GM18870 (cell line): ENCODE measurements at regions not wholly inside any gene's neighbourhood (a gene's known extent, or its start where the extent isn't known, plus 50 kb on each side); places are given as distances from the start of the nearest gene placed in this dataset.

Experiments
- ATAC-seq: cut with Tn5 transposase; IDR thresholded peaks from one replicate; pipeline ENCODE4 v1.9.1; 2021; ENCODE audit warnings: moderate library complexity; ENCODE audit not compliant: unreplicated experiment

DNA sequence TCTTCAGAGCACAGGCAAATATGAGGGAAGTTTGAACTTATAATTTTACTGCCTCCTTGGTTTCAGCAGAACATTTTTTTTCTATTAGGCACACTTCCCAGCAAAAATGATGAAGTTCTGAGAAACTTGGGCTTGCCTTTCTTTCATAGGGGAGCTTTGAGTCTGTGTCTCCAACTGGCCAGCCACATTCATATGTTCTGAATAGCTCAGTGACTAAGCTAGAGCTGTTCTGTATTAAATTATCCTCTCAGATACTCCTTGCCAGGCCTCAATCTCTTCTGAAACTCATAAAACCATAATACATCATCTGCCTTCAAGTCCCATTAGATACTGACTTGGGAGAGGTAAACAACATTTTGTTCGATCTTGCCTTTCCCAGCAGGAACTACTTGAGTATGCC lies 476.5 kb downstream of the GPAM start:
- ATAC-seq = no peak

DNA sequence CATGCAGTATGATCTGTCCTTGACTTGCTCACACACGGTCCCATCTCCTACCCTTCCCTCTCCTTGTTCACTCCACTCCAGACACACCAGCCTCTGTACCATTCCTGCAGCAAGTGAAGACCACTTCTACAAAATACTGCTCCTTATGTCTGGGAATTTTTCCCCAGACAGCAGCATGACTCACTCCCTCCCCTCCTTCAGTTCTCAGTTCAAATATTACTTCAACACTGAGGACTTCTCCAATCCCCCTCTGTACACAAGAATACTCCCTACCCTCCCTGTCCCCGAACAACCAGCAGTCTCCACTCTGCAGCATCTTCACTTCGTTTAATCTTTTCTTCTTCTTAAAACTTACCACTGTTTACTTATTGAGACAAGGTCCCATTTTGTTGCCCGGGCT lies 474.0 kb downstream of the GPAM start:
- ATAC-seq = no peak

DNA sequence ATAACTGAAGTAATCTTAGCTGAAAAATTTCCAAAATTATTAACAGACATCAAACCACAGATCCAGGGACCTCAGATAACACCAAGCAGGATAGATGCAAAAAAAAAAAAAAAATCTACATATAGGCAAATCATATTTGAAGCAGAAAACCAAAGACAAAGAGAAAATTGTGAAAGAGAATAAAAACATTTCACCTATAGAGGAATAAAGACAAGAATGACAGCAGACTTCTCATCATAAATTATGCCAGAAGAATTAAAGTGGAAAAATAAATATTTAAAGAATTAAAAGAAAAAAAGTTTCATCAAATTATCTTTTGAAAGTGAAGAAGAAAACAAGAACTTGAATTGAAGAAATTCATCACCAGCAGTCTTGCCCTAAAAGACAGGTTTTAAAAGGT lies 467.5 kb downstream of the GPAM start:
- no peak for ATAC-seq

DNA sequence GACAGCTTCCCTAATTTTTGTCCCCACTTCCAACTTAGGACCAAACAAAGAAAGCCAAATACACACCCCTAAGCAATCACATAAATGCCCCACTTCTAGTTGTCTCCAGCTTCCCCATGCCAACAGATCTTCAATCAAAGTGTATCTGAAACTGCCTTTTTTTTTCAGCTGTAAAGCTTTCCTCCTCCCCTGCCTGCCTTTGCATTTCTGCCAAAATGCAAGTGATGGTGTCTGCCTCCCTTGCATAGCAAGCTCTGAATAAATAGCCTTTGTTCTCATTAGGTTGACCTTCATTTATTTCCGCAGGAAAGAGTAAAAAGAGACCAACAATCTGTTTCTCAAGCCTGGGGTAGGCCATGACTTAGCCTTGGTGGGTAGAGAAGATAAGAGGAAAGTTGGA lies 459.4 kb downstream of the GPAM start:
- ATAC-seq = no peak

DNA sequence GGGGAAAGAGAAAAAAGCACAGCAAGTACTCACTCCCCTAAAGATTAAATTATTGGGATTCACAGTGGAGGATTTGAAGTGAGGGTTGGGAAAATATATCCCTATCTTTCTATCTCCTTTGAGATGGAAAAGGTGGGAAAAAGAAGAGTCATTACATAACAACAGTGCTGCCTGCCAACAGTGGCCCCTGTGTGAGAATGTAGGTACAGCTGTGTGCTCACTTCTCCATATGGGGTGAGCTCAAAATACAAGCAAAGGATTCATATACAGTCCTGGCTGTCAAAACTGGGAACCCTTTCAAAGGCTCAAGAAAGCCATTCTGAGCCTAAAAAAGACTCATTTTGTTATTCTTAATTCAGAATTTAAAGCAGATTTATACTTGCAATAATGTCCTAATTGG lies 458.5 kb downstream of the GPAM start:
- no peak for ATAC-seq

DNA sequence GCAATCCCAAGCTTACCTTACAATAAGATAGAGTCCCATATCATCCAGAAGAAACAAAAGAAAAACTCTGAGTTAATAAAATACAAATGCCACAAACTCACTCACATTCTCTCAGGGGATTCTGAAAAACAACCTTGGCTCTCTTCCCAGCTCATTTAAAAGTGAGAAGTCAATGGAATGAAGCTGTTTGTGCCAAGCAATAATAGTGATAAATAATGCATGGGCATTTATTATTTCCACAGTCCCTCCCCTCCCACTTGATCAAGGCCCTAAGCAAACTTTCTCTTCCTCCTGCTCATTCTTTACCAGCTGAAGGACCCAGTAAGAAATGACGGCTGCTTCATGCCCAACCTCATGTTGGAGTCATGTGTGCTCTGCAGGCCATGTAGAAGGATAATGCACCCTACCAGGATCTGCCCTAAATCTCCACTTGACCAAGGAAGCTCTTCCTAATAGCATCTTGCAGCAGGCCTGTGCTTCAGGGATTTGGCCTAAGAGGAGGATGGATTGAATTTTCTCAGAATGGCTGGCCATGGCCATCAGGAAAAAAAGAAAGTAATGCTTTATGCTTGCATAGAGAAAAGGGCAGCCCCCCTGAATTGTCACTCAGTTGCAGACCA lies 451.3 kb downstream of the GPAM start:
- no peak for ATAC-seq

DNA sequence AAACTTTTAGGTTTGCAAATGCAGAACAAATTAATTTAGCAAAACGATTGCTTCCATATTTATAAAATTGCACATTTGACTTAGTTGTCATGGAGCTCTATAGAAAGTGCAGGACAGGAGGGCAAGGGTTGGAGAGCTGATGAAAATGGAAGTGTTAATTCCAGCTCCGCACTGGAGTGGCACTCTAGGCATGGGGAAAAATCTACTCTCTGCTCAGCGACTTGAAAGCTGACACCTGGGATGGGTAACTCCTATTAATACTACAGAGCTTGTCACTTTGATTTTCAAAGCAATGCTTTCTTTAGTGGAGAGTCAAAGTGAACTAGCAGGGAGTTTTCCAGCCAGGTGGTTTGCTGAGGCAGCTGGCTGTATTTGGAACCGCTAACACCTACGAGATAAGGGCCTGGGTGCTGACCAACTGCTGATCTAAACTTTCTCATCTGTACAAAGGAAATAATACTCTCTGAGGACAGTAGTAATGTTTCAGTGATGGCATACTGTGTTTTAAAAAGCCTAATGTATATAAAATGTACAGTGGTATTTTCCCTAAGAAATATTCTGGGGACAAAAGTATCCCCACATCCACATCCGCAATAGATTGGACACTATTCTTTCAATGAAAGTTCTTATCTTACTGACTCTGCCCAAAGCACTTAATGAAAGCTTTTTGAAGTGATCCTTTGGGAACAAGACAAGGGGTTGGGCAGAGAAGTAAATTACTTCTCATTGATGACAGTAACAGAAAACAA lies 444.3 kb downstream of the GPAM start:
- ATAC-seq = no peak

DNA sequence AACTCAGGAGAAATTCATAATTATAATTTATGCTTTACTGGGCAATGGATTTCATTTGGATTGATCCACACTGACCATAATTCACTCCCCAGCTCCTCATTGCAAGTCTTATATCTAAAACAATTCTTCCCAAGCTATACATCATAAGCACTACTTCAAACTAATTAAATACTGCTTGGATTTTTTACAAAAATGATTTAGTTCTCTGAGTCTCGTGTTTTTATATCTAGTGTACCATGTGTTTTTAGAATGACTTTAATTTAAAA lies 443.8 kb downstream of the GPAM start:
- no peak for ATAC-seq

DNA sequence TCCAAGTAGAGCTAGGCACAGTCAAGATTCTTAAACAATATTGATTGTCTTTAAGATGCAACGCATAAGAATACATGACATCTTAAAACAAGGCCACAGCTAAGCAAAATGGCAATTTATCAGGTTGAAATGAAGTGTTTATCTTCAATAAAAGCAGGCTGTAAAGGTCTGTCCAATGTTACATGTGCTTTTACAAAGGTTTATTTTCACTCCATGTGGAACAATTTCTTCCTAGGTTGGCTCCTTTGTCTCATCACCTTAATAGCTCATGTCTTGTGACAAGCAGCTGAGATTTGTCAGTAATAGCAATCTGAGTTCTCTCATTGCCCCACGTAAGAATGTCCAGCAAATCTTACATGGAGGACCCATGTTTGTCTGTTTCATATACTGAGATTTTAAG lies 437.6 kb downstream of the GPAM start:
- ATAC-seq = no peak

DNA sequence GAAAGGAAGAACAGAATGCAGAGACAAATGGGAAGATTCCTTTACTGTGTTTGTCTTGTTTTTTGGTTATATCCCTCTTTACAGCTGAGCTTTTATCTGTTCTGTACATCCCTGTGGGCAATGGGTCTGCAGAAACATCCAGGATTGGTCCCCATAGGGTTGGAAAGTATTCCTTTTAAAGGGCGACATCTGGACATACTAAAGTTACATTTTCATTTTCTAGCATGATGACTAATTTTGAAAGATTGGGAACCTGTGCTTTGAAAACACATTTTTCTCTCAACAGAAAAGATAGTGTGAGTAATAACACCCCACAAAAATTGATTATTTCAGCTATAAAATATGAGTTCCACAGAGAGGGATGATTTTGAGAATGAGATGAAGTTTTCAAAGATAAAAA lies 435.8 kb downstream of the GPAM start:
- no peak for ATAC-seq

DNA sequence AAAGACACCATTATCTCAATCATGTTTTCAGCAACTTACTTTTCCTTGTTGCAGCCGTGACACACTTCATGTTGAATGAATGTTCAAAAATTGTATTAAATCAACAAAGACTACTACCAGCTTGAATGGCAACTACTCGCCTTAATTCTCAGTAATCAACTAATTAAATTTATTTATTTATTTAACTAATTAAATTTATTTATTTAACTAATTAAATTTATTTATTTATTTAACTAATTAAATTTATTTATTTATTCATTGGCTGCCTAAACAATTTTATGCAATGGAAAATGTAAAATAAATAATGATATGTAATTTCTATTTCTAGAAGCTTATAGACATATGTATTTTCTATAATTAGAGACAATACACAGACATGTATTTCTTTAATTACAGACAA lies 435.4 kb downstream of the GPAM start:
- no peak for ATAC-seq

DNA sequence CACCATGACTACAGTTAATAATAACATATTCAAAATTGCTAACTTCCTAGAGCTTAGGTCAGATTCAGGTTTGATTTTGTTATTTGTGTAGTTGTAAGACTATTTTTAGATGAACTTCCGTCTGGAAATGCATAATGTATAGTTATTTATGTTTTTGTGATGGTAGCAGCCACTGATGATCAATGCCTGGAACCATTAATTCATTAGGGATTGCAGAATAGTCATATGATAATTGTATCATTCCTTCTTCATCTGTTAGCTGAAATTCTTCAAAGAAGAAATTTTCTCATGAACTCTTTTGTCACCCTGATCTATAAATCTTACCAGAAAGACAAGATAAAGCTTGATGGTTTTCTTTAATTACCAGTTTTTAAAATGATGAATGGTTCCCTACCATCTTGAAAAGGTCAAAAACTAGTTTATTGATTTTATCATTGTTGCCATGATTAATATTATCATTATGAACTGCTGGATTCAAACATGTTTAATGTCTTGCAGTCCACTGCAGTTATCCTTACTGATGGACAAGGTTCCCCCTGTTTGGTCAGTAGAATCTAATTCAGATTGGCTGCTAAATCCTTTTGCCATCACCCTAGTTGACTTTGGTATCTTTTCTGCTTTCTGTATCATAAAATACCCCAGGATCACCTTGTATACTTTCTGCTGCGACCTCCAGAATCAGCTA lies 433.3 kb downstream of the GPAM start:
- no peak for ATAC-seq

DNA sequence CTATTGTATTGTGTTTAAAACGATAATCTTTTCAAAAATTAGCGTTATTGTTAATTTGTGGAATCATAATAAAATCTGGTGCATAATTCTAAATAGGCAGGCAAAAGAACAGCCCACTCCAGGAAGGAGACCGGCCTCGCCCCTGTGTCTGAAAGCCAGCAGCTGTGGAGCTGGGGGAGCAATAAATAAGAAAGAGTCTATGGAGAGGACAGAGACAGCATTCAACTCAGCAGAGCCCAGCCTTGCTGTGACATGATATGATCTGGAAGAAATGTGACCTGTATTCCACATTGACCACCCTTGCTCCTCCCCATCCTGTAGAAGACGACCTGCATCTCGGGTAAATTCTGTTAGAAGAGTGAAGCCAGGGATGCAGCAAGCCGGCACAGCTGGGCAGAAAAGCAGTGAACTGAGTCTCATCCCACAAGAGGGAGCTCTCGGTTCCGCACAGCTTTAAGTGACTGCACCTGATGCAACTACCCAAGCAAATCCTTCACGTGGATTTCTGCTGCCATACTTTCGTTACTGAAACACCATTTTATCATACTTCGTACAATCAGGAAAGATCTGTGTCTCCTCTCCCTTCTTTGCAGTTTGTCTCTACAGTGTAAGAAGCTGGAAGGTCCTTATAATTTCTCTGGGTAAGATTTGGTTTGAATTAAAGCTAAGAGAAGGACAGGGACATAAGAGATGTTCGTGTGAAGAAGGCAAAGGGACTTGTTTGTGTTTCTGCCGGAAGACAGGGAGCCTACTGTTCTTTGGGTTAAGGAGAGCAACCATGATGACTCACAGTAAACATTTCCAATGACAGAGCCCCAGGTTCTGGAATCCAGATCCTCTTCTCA lies 427.1 kb downstream of the GPAM start:
- ATAC-seq = peak; percentile 72

DNA sequence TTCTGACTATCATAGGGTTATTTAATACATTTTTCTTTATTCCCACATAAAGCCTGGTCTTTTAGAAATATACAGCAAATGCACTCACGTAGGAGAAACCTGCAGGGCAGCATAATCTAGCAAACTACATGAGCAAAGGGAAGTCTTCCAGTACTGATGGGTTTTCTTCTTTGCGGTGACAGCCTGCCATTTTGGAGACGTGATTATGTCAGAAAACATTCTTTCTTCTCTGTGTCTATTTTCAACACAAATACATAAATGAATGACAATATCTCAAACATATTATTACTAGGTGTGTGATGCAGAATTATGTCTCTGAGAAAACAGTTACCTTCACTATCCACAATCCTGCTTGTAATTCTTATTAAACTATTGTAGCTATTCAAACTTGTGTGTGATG lies 425.0 kb downstream of the GPAM start:
- no peak for ATAC-seq

DNA sequence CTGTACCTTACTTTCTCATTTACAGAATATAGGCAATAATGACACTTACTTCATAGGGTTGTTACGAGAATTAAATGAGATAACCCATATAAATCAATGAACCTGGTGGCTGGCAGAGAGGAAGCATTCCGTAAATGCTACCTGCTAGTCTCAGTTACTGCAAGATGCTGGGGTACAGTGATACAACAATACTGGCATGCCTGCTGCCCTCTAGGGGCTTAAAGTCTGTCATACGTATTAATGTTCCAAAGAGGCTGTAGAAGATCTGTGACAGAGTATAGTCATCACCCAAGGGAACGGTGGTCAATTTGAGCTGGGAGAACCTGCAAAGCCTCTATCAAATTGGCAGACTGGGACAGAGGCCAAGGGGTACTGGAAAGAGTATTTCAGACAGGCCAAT lies 421.5 kb downstream of the GPAM start:
- ATAC-seq = no peak

DNA sequence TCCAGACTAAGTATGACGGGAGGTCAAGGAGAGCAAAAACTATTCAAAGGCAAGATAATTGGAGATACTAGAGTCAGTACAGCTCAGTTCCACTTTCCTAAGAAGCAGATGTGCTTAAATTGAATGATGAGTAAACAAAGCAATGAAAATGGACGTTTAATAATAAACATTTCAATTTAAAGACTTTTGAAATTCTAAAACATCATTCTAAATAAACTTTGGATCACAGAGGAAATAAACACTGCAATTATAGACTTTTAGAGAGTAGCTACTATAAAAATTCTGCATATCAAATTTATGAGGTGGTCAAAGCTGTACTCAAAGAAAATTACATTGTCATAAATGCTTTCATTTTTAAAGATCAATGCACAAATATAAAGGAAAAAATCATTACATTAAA lies 418.3 kb downstream of the GPAM start:
- no peak for ATAC-seq

DNA sequence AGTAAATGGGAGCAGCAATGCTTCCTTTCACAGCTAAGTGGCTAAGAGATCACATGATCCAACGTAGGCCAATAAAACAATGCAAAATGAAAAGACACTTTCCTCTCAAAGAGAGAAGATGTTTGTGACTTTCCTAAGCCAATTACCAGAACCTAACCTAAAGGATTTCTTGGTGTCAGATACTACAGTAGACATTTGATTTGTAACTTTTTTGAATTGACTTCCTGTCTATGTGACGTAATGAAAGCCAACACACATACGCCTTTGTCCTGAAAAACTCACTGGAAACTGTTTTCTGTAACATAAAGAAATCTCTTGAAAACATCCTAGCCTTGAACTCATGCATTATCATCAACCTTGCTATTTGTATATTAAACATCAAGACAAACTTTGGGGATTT lies 417.1 kb downstream of the GPAM start:
- ATAC-seq = no peak

DNA sequence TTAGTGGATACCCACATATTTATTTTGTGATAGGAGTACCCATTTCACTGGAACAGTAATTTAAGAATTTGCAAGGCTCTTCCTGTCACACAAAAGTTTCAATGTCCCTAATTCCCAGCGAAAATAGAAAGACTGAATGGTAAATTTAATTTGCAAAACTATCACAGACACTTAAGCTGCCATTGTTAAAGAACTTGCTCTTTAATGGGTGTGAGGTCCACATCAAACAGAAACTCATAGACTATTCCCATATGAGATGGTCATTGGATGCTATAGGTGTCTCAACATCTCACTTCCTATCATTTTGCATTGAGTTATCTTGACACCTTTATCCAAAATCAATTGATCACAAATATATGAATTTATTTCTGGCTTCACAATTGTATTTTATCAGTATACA lies 415.9 kb downstream of the GPAM start:
- no peak for ATAC-seq

DNA sequence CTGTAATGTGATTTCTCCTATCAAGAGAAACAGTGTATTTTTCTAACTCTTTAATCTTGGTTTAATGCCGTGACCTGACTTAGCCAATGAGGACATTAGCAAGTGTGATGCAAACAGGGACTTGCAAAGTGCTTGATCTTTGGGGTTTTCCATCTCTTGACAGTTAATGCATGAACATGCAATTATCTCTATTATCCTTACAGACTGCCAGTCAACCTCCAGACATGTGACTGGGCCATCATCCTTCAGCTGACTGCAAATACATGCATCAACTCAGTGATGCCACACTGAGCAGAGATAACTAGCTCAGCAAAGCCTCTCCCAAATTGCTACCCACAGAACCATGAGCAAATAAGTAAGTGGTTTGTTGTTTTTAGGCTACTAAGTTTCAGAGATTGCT lies 409.6 kb downstream of the GPAM start:
- no peak for ATAC-seq

DNA sequence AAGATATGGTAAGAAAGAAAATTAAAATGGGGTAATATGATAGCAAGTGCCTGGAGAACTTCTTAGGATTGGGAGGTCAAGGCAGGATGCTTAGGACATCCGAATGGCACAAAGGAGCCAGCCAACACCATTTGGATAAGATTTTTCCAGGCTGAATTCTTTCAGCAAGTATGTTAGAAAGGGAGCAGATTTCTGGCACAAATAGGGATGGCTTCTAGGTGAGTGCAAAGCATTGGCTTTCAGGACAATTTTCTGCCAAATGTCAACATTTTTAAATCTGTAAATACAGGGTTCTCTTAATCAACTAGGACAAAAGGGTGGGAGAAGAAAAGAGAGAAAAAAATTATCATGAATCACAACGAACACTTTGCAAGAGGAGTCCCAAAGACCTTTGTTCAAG lies 409.1 kb downstream of the GPAM start:
- no peak for ATAC-seq

DNA sequence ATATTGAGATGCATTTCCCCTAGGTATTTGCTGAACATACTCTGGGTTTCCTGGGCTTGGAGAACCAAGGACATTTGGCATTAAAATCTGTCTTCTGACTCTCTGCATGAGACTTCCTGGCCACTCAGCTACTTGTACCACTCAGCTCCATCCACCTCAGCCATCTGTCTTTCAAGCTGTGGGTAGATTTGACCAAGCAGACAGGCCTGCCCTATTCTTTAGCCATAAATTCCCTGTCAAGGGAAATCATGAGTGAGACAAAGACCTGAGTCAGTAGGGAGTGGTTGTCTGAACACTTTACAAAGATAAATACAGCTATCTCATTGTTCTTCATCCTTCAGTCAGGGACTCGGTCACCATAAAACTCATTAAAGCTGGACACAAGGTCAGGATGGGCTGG lies 399.1 kb downstream of the GPAM start:
- no peak for ATAC-seq

DNA sequence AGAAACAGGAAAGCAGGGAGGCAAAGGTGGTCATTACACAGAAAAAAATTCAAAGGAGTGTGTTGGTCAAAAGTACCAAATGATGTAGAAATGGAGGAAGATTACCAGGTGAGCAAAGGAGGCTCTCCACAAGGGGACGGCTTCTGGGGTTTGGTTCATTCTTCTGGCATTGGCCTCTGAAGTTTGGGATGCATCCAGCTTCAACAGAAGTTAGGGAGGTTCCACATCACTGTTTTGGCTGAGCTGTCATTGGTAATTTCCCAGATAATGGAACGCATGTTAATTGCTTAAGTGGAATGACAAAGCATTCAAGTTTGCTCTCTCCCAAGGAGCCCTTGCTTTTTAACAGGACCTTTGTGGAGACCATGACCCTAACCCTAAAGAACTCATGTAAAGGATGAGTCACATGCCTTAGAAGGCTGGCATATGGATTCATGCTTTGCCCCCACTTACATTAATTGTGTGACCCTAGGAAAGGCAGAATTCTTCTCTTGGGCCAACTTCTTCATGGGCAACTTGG lies 398.6 kb downstream of the GPAM start:
- no peak for ATAC-seq
